Heart right ventricle (tissue), 16 donors: ENCODE measurements at regions not wholly inside any gene's neighbourhood (a gene's known extent, or its start where the extent isn't known, plus 50 kb on each side); places are given as distances from the start of the nearest gene placed in this dataset.

Experiments used
- ATAC-seq, 8 donors: fragments of 200-7000 bp; cut with Tn5 transposase; one replicate each; pipeline ENCODE4 v1.9.1; 2020; ENCODE audit warnings: mild to moderate bottlenecking in 8 of 8, moderate library complexity in 8 of 8, moderate number of reproducible peaks in 1 of 8
- DNase-seq, 2 donors: peaks; one replicate each; pipeline ENCODE4 v3.0.0-alpha.2; 2020
- H3K27ac ChIP-seq, 10 donors: fragments of 200-600 bp; sonication (generic) in 2 of 10; one replicate each; pipeline versions ENCODE4 v1.5.0 to v1.8.0; 2020 to 2022; ENCODE audit warnings: mild to moderate bottlenecking in 3 of 10
- H3K27me3 ChIP-seq, 7 donors: fragments of 200-600 bp; one replicate each; pipeline ENCODE4 v1.8.0; 2021 to 2022; ENCODE audit warnings: mild to moderate bottlenecking in 2 of 7
- H3K36me3 ChIP-seq, 9 donors: fragments of 200-600 bp; sonication (generic) in 1 of 9; one replicate each; pipeline versions ENCODE4 v1.5.0 to v1.8.0; 2020 to 2022; ENCODE audit warnings: mild to moderate bottlenecking in 2 of 9
- H3K4me1 ChIP-seq, 9 donors: fragments of 200-600 bp; sonication (generic) in 1 of 9; one replicate each; pipeline versions ENCODE4 v1.5.0 to v1.8.0; 2020 to 2022; ENCODE audit warnings: mild to moderate bottlenecking in 4 of 9
- H3K4me3 ChIP-seq, 10 donors: fragments of 200-600 bp; sonication (generic) in 2 of 10; one replicate each; pipeline versions ENCODE4 v1.5.0 to v1.8.0; 2020 to 2022; ENCODE audit warnings: mild to moderate bottlenecking in 7 of 10, moderate library complexity in 2 of 10
- H3K9me3 ChIP-seq, 11 donors: fragments of 200-600 bp in 10 of 11; sonication (generic) in 2 of 11; one replicate each; pipeline versions ENCODE4 v1.5.0 to v1.8.0; 2013 to 2022; ENCODE audit warnings: mild to moderate bottlenecking in 2 of 11, control low read depth in 1 of 11, moderate library complexity in 1 of 11
- WGBS, 2 donors: extraction: QIAGEN DNeasy Blood & Tissue Kit; methylation state at CpG; one replicate each; pipeline ENCODE4 v1.1.7; 2013; ENCODE audit warnings: inconsistent platforms in 1 of 2; 5-methylcytosine and 5-hydroxymethylcytosine counted together
- intact Hi-C, 10 donors: fragments of 100-400 bp; cut with DNase I; formaldehyde crosslinking; loops; one replicate each; pipeline versions ENCODE4 v1.11.1 to v1.14.2; 2022
- TF ChIP-seq, protein P1 (sequence below), 9 donors: fragments of 200-600 bp; sonication (generic) in 2 of 9; IDR thresholded peaks; one replicate each; pipeline versions ENCODE4 v1.5.0 to v1.8.0; 2021 to 2022; ENCODE audit warnings: antibody characterized with exemption in 9 of 9, mild to moderate bottlenecking in 5 of 9, moderate library complexity in 1 of 9
- donor health status: Arrhythmogenic right ventricular cardiomyopathy.
- donor health status: ischemic (EF 13 %, LVEDD 7.1; RV severe dilation, severe dysfunction).
- donor health status: healthy with polysubstance abuse.
- donor health status: DM: no; HTN: yes; CAD: no.
- donor health status: DM: no; HTN: no; CAD: no.
- donor health status: ischemic (EF 25% LVEDD 6.9; RV normal size, moderate dysfunction).
- donor health status: ischemic (EF 25% LVEDD 5.7; RV mildly dilated, moderate dysfunction).
- donor health status: healthy.
- donor health status: DM: yes; HTN: yes; CAD: no.
- donor health status: Ischemic cardiomyopathy.
- donor health status: ischemic (EF 35%, LVEDD 5.7; RV mildly dilated, moderate dysfunction).
- donor health status: nonischemic (EF 11% LVEDD 7.7; RV severe dilation, severe dysfunction).
- donor health status: DM: yes; HTN: yes; CAD: no.
- donor health status: PGD.
- donor health status: ischemic (EF 29% LVEDD 5.4; RV normal size, mild dysfunction).
- donor health status: nonischemic (EF 23%, LVEDD 6.1; RV moderate dilation, normal function).

DNA sequence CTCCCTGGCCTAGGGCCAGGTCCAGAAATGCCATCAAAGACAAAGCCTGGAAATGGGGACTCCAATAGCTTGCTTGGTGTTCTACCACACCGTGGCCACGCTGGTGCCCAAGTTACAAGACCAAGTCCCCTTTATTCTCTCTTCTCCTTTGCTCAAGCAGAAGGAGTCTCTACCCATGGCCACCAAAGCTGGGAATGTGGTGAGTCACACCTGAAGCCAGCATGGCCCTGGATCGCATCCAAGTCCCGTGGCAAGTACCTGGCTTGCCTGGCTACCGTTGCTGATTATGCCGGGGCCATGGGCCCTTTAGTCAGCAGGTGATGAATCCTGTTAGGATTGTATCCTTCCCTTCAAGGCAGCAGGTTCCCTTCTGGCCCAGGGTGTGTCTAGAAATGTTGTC lies 260.0 kb downstream of the HAPSTR1 start:
- Histone ChIP-seq H3K27me3 (no peaks in the 10 kb centered on the region), H3K4me3 (no peak overlapping the region), H3K4me1 (no peaks in the 10 kb centered on the region), H3K36me3 (no peaks in the 10 kb centered on the region), H3K27ac (peak overlapping the region in 1 of 10 donors; percentile 24), H3K9me3 (peaks cover 0 to 59% (median 14%) of the 10 kb centered on the region in 11 donors)
- DNase-seq = no peak
- peak in 4 of 8 donors; percentile 11 to 52 (median 26) for ATAC-seq
- TF ChIP-seq, protein P1, sequence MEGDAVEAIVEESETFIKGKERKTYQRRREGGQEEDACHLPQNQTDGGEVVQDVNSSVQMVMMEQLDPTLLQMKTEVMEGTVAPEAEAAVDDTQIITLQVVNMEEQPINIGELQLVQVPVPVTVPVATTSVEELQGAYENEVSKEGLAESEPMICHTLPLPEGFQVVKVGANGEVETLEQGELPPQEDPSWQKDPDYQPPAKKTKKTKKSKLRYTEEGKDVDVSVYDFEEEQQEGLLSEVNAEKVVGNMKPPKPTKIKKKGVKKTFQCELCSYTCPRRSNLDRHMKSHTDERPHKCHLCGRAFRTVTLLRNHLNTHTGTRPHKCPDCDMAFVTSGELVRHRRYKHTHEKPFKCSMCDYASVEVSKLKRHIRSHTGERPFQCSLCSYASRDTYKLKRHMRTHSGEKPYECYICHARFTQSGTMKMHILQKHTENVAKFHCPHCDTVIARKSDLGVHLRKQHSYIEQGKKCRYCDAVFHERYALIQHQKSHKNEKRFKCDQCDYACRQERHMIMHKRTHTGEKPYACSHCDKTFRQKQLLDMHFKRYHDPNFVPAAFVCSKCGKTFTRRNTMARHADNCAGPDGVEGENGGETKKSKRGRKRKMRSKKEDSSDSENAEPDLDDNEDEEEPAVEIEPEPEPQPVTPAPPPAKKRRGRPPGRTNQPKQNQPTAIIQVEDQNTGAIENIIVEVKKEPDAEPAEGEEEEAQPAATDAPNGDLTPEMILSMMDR (IDR thresholded peaks at IDR 0.05) = no peak
- 90 to 92% methylated on average over 6 of the region's 6 CpGs for whole genome bisulfite sequencing, 2 donors
- intact Hi-C loops = no loop called here

DNA sequence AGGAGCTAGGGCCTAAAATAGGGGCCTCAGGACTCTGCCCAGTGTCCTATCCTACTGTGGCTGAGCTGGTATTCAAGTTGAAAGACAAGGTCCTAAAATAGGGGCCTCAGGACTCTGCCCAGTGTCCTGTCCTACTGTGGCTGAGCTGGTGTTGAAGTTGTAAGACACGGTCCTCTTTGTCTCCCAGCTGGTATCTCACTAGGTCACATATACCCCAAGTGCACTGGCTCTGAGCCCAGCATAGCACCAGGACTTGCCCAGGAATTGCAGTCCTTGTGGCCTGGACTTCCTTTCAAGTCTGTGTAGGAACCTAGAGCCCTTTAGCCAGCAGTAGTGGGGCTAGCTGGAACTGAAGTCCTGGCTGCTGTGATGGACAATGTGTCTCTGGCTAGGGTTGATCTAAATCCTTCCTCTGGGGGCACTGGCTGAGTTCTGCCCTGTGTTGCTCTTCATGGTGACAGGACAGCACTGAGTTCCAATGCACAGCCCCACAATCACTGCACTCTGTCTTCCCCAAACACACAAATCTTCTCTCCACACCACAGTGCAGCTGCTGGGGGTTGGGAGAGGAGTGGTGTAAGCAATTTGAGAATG lies 260.5 kb downstream of the HAPSTR1 start:
- 39 to 54% methylated on average over 1 of the region's 1 CpG for WGBS, 2 donors
- Histone ChIP-seq H3K27me3 (no peaks in the 10 kb centered on the region), H3K36me3 (no peaks in the 10 kb centered on the region), H3K4me1 (no peaks in the 10 kb centered on the region), H3K9me3 (peaks cover 0 to 59% (median 14%) of the 10 kb centered on the region in 11 donors), H3K4me3 (no peak overlapping the region), H3K27ac (peak overlapping the region in 1 of 10 donors; percentile 24)
- peak in 5 of 8 donors; percentile 39 to 96 (median 73) for ATAC-seq
- intact Hi-C loops = no loop called here
- TF ChIP-seq, protein P1 (IDR thresholded peaks at IDR 0.05) = no peak
- DNase-seq = peak in 1 of 2 donors; percentile 37

DNA sequence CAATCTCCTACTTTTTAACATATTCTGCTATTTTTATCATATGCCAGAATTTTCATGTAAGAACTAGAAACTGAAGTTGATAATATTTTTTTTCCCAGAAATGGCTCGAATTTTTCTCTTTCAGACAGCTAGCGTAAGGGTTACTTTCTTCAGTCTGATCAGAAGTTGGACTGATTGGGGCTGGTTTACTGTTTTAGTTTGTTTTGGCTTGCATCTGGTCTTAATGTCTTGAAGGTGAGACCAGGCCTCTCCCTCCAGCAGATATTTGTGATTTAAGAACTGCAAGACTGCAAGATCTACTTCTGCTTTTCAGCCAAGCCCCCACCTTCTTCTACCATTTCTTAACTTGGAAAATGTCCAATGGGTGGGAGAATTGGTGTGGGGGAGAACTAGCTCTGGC lies 266.4 kb downstream of the HAPSTR1 start:
- Histone ChIP-seq H3K27me3 (no peaks in the 10 kb centered on the region), H3K4me1 (no peaks in the 10 kb centered on the region), H3K27ac (no peak overlapping the region), H3K4me3 (no peak overlapping the region), H3K9me3 (peaks cover 0 to 32% (median 2%) of the 10 kb centered on the region in 11 donors), H3K36me3 (no peaks in the 10 kb centered on the region)
- TF ChIP-seq, protein P1 (IDR thresholded peaks at IDR 0.05) = no peak
- DNase-seq (no peak), ATAC-seq (no peak)
- intact Hi-C loops = no loop called here
- WGBS, 2 donors = 78 to 88% methylated on average over 2 of the region's 2 CpGs

DNA sequence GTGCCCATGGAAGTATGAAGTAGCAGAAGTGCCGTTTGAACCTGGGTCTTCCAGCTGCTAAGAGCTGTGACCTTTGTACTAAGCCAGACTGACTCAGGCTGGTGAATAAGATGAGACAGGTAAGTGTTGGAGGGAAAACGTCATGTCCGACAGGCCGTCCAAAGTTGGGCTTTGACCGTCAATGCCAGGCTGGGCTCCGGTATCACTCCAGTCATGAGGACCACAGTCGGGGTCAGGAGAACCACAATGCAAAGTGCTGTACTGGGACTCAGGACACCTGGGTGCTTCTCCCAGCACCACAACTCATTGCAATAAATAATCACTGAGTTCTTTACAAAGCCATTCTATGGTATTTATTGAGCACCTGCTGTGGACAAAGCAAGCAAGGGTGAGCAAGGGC lies 268.6 kb downstream of the HAPSTR1 start:
- DNase-seq = no peak
- H3K36me3 ChIP-seq = no peaks in the 10 kb centered on the region
- H3K27ac ChIP-seq = no peak overlapping the region
- H3K27me3 ChIP-seq = no peaks in the 10 kb centered on the region
- H3K9me3 ChIP-seq = peaks cover 0 to 31% (median 2%) of the 10 kb centered on the region in 11 donors
- H3K4me3 ChIP-seq = no peak overlapping the region
- intact Hi-C loops = no loop called here
- TF ChIP-seq, protein P1 (IDR thresholded peaks at IDR 0.05) = no peak
- 91 to 94% methylated on average over 7 of the region's 7 CpGs for WGBS, 2 donors
- peaks cover 0 to 5% (median 0%) of the 10 kb centered on the region in 9 donors for H3K4me1 ChIP-seq
- no peak for ATAC-seq
